ENCODE measurements at regions not wholly inside any gene's neighbourhood (a gene's known extent, or its start where the extent isn't known, plus 50 kb on each side); places are given as distances from the start of the nearest gene placed in this dataset.

- TF ChIP-seq CTCF (IDR thresholded peaks at IDR 0.05): no peak
- TF ChIP-seq EZH2 (IDR thresholded peaks at IDR 0.05; ENCODE audit: borderline replicate concordance, insufficient read depth, low read depth, low read length, poor library complexity, severe bottlenecking): no peak
Observed at GRCh38 chr3:3461317-3461716, 281.8 kb upstream of the CRBN start.

Measured in B cell (primary cell).